Hematopoietic multipotent progenitor cell treated with erythropoietin and hydrocortisone succinate and interleukin-3 and kit ligand, for 17 days (in vitro differentiated cells): ENCODE measurements at regions not wholly inside any gene's neighbourhood (a gene's known extent, or its start where the extent isn't known, plus 50 kb on each side); places are given as distances from the start of the nearest gene placed in this dataset.

Experiments used
- DNase-seq: peaks from one replicate; pipeline ENCODE4 v3.0.0-alpha.2; 2015; ENCODE audit warnings: low spot score

DNA sequence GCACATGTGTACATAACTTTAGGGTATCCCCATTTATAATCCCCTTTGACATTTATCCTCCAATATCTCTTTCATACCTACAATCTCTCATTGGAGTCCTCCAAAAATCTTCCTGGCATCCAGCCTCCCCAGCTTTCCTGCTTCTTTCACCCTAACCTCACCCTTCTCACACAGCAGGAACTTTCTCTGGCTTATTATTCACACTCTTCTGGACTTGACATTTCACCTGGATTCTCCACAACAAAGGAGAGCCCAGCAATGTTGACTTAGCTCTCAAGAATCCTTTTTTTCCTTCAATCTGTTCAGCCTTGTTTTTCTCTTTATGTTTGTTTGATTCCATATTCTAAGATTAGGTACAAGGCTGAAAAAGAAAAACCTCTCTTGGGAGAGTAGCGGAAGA, 783.6 kb upstream of the ACVR2A start:
- no peak for DNase-seq

DNA sequence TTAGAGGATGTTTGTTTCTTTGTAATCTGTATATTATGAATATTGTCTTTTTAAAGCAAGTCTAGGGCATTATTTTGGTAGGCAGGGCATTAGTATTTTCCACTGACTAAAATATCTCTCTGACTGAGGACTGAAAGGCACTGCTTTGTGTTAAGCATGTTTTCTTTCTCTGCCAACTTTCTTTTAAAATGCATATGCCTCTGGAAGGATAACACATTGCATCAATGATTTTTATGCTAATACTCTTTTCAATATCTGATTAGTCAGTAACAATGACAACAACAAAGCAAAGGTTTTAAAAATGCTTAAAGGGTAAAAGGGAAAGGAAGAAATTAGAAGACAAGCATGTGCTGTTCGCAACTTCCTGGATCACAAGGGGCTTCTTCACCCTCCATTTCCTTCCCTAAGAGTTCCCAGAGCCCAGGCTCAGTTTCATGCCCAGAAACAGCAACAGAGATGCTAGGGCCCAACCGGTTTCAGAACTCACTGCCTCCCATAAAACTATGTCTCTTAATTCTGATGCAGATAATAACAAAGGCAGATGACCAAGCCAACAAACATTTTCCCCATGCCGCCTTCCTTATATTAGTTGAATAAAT, 786.8 kb upstream of the ACVR2A start:
- DNase-seq: no peak

DNA sequence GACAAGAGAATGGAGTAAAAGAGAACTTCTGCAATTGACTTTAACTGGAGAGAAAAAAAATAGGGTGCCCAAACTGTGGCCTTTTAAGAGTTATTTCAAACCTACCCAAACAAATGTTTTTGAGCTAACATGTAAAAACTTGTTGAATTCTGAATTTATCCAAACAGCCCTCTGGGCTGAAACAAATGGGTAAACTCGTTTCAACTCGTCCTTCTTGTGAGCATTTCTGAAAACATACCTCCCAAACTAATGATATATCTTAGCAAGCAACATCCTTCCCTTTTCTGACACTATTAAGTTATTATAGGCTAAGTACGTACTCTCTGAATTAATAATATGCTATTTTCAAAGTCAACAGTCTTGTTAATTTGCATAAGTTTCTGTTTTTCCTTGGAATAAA, 793.0 kb upstream of the ACVR2A start:
- DNase-seq: no peak

DNA sequence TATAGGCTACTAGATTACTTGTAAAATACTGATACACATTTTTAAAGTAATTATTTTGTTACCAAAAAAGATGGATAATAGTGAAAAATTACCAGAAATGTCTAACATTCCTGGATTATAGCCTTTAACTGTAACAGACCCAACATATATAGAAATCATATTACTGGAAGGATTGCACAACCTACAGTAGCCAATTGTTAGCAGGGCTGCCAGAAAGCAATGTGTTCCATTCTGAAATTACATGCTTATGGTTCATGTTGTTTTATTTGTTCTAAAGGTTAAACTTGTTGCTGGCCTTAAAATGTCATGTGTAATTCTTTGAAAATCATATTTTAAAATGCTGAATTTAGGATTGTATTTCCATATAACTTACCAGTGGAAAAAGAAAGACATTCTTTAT, 793.6 kb upstream of the ACVR2A start:
- no peak for DNase-seq

DNA sequence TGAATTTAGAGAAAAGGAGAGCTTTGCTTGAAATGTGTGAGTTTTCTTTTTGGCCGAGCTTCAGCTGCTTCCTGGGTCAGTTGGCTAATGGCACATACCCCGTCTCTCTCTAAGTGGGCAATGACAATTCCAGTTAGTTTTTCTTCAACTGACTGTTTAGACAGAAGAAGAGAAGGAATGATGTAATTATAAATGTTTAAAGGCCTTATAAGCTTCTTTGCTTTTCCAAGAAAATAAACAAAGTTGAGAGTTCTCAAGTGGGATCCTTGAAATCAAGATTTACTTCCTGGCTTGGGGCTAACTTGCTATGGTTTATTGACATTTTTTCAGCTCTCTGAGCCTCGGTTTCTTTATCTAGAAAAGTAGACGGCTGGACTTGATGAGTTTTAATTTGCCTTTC, 794.9 kb upstream of the ACVR2A start:
- DNase-seq: no peak

DNA sequence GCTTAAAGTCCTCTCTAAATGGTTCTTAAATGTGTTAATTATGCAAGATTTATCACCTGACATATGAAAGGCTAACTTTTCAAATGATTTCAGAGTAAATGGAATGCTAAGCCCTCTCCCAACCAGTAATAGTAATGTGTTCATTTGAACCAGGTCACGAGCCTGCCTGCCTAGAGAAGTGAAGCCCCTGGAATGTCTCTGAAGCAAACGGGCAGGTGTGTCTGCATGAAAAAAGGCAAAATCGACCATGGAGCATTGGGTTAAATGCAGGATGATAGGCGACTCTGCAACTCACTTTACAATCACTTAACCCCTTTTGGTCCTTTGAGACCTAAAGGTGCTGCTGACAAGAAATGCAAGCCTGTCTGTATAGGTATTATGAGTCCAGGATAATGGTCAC, 798.4 kb upstream of the ACVR2A start:
- no peak for DNase-seq

DNA sequence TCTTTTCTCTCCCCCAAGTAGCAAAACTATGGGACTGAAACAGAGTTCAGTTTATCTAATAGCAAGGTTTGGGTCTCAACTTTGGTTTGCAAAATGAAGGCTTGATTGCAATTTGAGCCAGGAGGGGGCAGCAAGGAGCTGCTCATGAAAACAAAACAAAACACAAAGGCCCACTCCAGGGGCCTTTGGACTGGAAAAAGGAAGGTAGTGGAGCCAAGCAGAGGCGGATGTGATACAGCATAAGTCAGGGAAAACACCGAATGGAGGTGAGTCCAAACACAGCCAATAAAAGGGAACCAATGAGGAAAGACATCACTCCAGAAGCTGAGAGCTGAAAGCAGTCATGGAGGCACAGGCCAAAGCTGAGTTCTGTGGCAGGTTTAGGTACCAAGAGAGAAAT, 799.7 kb upstream of the ACVR2A start:
- no peak for DNase-seq

DNA sequence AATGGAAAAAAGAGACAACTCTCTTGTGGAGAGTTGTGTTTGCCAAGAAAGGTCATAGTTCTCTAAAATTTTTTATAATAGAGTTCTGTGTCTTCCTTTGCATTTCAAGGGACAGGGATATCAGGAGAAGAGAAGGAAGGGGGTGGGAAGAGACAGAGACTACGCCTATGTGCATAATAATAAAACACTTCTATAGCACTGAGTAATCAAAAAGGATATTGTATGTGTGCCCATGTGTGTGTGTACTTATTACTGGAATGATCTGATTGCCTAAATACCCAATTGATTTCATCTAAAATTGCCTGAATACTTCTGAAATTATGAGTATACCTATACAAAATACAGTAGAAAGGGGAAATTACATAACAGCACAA, 803.7 kb upstream of the ACVR2A start:
- DNase-seq: no peak

DNA sequence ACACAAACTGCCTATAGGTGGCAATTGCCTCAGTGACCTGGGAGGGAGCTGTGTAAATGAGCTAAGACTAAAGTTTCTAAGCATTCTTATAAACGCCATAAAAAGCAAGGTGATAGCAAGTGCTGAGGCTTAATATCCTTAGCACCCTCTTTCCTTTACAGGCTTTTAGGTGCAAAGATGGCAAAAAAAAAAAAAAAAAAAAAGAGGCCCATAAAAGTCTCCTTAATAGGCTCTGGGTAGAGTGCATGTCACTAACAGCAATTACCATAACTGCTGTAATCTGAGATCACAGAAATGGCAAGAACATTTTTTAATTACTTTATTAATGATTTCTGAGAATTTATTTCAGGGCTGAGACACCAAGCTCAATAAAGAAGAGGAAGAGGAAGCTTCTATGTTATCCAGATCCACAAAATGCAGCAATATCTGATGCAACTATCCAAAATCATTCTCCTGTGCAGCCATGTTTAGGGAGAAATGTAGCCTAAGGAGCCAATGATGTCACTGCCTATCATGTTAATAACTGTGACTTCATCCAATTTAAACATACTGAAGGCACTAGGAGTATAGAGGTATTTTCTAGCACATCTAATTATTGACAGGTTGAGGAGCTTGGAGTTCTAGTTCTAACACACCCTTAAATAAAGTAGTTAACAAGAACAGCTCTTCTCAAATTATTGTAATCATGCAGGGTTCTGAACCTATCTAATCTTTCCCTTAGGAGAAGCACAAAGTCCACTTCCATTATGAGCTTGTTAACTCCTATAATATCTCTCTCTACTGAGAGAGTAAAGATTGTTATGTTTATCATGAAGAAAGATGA, 804.3 kb upstream of the ACVR2A start:
- DNase-seq: no peak

DNA sequence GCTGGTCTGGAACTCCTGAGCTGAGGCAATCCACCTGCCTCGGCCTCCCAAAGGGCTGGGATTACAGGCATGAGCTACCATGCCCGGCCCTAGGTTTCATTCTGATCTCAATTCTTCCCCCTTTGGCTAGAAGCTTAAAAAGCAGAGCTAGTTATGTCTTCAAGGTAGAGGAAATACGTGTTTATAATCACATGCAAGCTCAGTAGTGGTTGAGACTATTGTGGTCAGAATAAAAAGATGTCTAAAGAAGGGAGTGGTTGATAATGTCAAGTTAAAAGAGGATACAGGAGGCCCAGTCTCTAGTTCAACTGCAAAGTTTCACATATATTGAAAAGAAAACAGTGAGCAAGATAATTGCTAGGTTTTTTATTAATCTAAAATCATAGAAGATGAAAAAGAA, 807.8 kb upstream of the ACVR2A start:
- no peak for DNase-seq

DNA sequence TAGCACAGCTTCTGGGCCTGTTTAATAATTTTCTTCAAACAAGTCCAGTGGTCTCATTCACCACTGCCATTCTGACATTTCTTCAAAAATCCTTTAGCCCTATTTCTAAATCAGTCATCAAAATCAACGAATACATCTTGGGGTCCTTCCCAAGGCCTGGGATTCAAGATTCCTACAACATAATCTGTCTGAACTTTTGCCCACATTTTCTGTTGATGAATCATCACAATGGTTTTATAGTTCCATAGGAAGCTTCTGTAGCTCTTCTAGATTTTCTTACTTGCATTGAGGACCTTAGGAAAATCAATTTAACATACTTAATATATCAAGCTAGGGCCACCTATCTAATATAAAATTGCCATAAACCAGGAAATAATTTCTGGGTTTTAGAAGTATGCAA, 811.8 kb upstream of the ACVR2A start:
- DNase-seq: no peak

DNA sequence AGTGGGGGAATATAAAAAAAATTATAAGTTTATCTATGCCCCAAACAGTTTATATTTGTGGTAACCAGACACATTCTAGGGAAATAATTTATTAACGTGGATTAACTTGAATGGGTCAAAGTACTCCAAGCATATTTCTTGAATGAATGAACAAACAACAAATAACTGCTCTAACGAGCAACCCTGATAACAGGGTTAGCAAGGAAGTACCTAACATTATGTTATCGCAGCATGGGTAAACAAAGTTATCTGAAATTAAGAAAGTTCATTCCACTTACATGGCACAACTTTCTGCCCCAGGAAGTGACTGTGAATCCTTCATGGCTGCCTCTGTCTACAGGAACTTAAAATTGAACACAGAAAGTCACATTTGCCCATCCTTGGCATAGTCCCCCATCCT, 812.9 kb upstream of the ACVR2A start:
- DNase-seq: no peak

DNA sequence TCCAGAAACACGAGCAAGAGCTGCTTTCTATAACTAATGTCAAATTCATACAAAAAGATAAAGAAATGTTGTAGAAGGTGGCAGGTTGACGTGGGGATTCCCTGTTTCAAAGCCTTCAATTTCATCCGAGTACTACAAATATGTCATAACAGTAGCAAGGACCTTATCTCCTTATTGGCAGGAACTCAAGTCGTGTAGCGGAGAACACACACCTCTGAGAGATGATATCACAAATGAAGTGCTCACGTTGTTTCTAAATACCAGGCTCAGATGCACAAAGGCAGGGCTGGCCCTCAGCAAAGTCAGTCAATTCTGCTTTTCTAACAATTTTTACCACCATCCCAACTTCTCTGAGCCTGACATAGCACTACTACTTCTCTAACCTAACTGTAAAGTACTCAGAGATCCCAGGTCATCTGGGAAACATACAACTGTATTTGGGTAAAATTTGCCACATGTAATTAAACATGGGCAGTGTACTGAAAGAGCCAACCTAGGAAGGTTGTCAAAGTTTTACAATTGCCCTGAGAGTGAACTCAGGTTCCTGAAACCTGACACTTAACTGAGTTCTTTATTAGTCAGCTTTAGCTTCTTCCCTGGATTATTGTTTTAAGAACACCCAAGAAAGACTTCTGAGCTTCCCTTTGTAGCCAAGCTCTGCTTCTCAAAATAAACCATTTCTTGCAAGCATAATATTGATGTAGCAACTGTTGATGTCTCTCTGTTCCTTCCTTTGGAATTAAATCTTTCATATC, 813.7 kb upstream of the ACVR2A start:
- DNase-seq: no peak

DNA sequence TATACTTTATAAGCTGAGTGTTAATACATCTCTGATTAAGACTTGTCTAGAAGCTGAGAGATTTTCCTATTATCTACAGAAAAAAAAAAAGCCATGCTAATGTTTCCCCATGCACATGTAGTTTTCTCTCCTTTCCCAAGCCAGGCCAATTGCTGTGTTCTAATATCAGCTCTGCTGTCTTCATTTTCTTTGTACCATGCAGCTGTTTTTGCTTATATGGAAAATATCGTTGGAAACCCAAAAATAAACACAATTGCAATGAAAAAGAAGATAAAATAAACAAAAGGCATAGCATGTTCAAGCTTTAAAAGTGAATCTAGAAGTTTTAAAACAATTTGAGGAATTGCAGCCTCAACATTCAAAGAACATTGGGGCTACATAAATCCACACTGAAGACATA, 817.4 kb upstream of the ACVR2A start:
- DNase-seq: no peak

DNA sequence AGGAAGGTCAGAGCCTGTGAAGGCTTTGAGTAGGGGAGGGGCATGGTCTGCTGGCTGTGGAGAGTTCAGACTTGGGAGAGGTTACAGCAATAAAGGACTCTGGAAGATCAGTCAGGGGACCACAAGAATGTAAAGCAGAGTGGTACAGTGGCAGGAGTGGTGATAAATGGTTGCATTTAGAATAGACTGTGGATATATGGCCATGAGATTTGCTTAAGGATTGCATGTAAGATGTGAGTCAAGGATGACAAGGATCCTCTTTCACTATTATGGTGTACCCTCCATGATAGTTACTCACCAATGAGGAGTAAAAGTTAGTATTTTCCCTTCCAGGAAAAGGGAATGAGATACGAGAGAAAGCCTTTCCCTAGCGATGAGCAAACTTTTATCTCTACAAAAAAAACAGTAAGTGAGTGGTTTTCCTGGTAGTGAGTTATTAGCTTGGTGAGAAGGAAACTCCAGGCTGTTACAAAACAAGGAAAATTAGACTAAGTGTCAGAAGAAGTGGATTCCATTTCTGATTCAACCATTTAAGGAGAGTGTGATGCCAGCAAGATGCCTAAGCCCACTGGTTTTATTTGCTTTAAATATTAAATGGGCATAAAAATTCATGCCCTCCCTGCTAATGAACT, 818.0 kb upstream of the ACVR2A start:
- no peak for DNase-seq

DNA sequence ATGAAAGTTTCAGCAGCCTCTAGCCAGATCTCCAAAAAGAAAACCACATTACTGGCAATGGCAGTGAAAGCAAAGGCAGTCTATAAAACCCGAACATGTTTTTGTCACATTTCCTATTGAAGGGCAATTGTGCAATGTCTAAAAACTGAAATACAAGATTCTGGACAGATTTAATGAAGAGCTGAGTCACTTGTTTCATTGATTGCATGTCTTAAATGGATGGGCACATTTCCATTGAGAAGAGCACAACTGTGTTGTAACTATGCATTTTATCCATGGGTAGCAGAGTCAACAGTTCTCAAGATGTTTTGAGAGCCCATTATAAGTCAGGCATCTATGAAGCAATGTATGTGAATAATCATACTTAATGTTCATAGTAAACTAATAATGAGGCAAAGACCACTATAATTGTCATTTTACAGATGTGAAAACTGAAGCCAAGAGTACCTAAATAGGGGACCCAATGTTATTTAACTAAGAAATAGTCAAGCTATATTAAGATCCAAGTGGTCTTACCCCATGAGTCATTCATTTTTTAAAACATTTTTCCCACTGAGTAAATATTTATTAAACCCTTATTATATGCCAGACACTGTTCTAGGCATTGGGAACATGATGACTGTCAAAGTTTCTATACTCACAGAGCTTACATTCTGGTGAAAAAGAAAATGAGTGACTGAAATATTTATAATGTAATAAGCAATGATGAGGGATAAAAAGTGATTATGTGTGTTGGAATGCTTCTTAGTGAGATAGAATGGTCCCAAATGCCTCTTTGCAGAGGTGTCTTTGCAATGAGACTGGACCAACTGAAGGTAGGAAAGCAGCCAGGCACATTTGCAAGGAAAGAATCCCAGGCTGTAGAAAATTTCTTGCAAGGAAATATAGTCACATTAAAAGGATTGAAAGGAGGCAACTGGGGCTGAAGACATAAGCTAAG, 818.9 kb upstream of the ACVR2A start:
- no peak for DNase-seq

DNA sequence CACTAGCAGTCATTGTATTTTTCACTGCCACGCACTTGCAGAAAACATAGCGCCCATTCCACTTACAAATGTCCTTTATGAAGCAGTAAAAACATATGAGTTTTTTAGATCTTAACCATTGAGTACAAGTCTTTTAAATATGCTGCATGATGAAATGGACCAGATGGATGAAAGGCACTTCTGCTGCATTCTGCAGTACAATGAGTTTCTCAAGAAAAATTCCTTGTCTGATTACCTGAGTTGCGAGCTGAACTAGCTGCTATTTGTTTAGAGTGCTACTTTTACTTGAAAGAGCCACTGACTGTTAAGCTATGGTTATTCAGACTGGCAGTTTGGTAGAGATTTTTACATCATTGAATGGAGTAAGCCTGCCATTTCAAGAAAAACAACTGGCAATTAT, 825.5 kb upstream of the ACVR2A start:
- DNase-seq: no peak

DNA sequence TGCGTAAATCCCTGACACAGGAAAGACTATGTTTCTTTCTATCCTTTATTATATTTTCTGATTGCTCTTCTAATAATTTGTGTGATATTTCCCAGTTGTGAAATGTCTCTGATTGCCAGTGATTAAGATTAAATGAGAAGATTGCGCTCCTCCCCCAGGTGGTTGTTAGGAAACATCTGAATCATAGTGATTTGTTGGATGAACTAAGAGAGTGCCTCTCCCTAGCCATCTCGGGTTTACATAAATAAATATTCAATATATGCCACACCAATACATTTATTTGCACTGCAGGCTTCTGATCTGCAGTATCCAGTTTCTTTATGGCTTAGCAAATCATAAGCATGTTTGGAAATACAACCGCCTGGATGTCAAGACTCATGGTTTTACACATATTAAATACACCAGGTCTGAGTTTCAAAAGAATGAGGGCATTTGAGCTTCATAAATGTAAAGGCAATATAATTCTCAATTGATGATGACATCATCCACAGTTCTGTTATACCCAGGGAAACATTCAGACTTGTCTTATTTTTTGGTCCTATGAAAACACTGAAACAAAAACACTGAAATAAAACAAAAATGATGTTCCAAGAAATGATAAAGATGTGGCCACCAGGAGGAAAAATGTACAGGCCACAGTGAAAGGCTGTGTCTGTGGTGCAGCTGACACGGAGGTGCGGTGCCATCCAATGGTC, 826.7 kb upstream of the ACVR2A start:
- no peak for DNase-seq

DNA sequence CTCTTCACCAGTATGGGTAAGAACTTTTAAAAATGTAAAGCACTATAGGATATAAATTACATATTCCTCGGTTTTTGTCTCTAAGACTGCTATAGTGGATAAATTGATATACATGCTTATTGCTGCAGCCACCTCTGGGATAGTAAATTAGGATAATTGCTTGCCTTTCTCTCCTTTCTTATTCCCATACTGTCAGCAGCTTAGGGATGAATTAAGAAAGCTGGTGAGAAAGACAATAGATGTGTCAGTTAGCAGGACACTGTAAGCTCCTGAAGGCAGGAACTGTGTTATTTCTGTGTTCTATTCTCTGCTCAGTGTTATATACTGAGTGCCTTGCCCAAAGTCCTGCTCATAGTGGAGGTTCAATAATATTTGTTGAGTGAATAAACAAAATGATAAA, 828.6 kb upstream of the ACVR2A start:
- DNase-seq: no peak

DNA sequence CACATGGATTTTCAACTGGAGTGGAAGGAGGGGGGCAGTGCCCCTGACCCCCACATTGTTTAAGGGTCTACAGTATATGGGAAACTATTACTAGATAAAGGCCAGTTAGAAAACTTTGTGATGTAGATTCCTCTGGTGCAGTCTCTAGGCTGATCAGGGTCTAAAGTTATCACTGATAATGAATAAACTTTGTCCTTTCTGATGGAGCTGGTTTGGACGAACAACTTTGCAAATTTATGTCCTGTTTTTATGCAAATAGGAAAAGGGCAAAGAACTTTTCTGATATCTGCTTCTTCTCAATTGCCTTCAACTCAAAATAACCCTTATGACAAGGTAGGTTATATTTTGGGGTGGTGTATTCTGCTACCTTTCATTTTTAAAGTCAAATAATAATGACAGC, 829.2 kb upstream of the ACVR2A start:
- no peak for DNase-seq

DNA sequence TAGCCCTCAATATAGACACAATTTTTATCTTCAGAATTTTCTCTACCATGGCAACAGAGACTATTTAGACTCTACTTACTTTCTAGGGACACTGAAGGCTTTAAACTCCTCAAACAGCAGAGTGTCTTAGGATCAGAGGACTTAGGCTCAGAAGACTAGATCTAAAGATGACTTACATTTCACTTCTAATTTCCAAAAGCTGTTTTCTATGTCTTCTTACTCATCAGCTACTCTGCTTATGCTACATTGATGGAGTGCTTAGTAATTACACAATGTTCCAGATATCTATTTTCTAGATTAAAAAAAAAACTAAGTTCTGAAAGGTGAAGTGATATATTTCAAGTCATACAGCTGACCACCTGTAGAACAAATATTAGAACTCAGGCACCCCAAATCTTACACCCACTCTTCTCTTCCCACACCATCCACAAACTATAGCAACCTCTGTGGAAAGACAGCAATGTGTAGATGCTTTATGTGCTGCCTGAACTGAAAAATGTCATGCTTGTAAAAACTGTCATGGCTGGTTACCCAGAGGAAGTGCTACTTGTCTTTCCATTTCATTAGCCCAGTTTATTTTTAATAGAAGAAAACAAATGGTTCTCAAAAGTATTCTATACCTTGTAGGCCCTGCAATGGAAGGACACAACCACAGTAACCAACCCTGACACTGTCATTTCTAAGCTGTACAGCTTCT, 831.0 kb upstream of the ACVR2A start:
- DNase-seq: no peak
